RPMI7951 (cell line): ENCODE measurements at regions not wholly inside any gene's neighbourhood (a gene's known extent, or its start where the extent isn't known, plus 50 kb on each side); places are given as distances from the start of the nearest gene placed in this dataset.

ENCODE experiments used
- DNase-seq: peaks from one replicate; pipeline ENCODE4 v3.0.0-alpha.2; 2012; ENCODE audit warnings: low read depth

- no peak for DNase-seq
These were observed 518.3 kb downstream of the IRX1 start for GRCh38 chr5:4113905-4114304.

GRCh38 chr5:4114452-4114851 lies 518.8 kb downstream of the IRX1 start:
- no peak for DNase-seq

GRCh38 chr5:4116834-4117233 lies 521.2 kb downstream of the IRX1 start:
- DNase-seq, result no peak

- no peak for DNase-seq
These were observed 528.8 kb downstream of the IRX1 start for GRCh38 chr5:4124221-4124970.

GRCh38 chr5:4128994-4129393 lies 533.4 kb downstream of the IRX1 start:
- DNase-seq, result no peak

- DNase-seq, result no peak
These were observed 533.9 kb downstream of the IRX1 start for GRCh38 chr5:4129523-4129922.

GRCh38 chr5:4130819-4131218 lies 535.2 kb downstream of the IRX1 start:
- no peak for DNase-seq

- no peak for DNase-seq
These were observed 542.1 kb downstream of the IRX1 start for GRCh38 chr5:4137781-4138180.

- DNase-seq, result no peak
These were observed 547.2 kb downstream of the IRX1 start for GRCh38 chr5:4142842-4143241.

- DNase-seq, result no peak
These were observed 548.9 kb downstream of the IRX1 start for GRCh38 chr5:4144411-4145007.

GRCh38 chr5:4145511-4145910 lies 549.9 kb downstream of the IRX1 start:
- DNase-seq, result no peak

- no peak for DNase-seq
These were observed 552.4 kb downstream of the IRX1 start for GRCh38 chr5:4148009-4148408.

GRCh38 chr5:4150067-4150466 lies 554.4 kb downstream of the IRX1 start:
- DNase-seq, result no peak

GRCh38 chr5:4156153-4156552 lies 560.5 kb downstream of the IRX1 start:
- no peak for DNase-seq

GRCh38 chr5:4156889-4157288 lies 561.3 kb downstream of the IRX1 start:
- no peak for DNase-seq

- DNase-seq, result no peak
These were observed 563.3 kb downstream of the IRX1 start for GRCh38 chr5:4158750-4159447.

GRCh38 chr5:4159681-4160080 lies 564.0 kb downstream of the IRX1 start:
- no peak for DNase-seq

GRCh38 chr5:4164167-4164566 lies 568.5 kb downstream of the IRX1 start:
- DNase-seq, result no peak

GRCh38 chr5:4180703-4181102 lies 585.1 kb downstream of the IRX1 start:
- no peak for DNase-seq

- no peak for DNase-seq
These were observed 586.5 kb downstream of the IRX1 start for GRCh38 chr5:4182144-4182543.

GRCh38 chr5:4185127-4185526 lies 589.5 kb downstream of the IRX1 start:
- DNase-seq, result no peak

GRCh38 chr5:4188704-4189103 lies 593.1 kb downstream of the IRX1 start:
- no peak for DNase-seq

GRCh38 chr5:4189317-4189716 lies 593.7 kb downstream of the IRX1 start:
- no peak for DNase-seq
